ENCODE measurements at regions not wholly inside any gene's neighbourhood (a gene's known extent, or its start where the extent isn't known, plus 50 kb on each side); places are given as distances from the start of the nearest gene placed in this dataset.
"Not testable (repeated sequence)": the region's sequence is repeated elsewhere in the genome, so short reads cannot be mapped to it uniquely, and the experiment has no call there.

GRCh38 chr9:97109194-97109811 is 70.4 kb upstream of the CTSV start:
- peak; percentile 64 for TF ChIP-seq CTCF (IDR thresholded peaks at IDR 0.05; ENCODE audit: low read depth, low read length)
- H3K4me3 ChIP-seq (replicated peaks in 1 of 2; ENCODE audit: low read depth in 2 of 2, low read length in 2 of 2): no peak overlapping the region
- DNase-seq (ENCODE audit: low read depth in 2 of 2): peak; percentile 62 to 68

- not testable (repeated sequence) for H3K4me3 ChIP-seq (replicated peaks in 1 of 2; ENCODE audit: low read depth in 2 of 2, low read length in 2 of 2); DNase-seq (ENCODE audit: low read depth in 2 of 2)
Measured at GRCh38 chr9:97105220-97105619, 66.3 kb upstream of the CTSV start.

- not testable (repeated sequence) for H3K4me3 ChIP-seq (replicated peaks in 1 of 2; ENCODE audit: low read depth in 2 of 2, low read length in 2 of 2)
Measured at GRCh38 chr9:97103613-97104383, 64.9 kb upstream of the CTSV start.

GRCh38 chr9:97099540-97099939 is 60.6 kb upstream of the CTSV start:
- H3K4me3 ChIP-seq (replicated peaks in 1 of 2; ENCODE audit: low read depth in 2 of 2, low read length in 2 of 2); DNase-seq (ENCODE audit: low read depth in 2 of 2): not testable (repeated sequence)

More at GRCh38 chr9:97103613-97104383, 64.9 kb upstream of the CTSV start:
- not testable (repeated sequence) for DNase-seq (ENCODE audit: low read depth in 2 of 2)

GRCh38 chr9:97096793-97097192 is 57.9 kb upstream of the CTSV start:
- no peak for DNase-seq (ENCODE audit: low read depth in 2 of 2)
- no peak overlapping the region for H3K4me3 ChIP-seq (replicated peaks in 1 of 2; ENCODE audit: low read depth in 2 of 2, low read length in 2 of 2)
- no peak for TF ChIP-seq CTCF (IDR thresholded peaks at IDR 0.05; ENCODE audit: low read depth, low read length)

- DNase-seq (ENCODE audit: low read depth in 2 of 2); H3K4me3 ChIP-seq (replicated peaks in 1 of 2; ENCODE audit: low read depth in 2 of 2, low read length in 2 of 2): not testable (repeated sequence)
Measured at GRCh38 chr9:97089361-97089760, 50.4 kb upstream of the CTSV start.

Data from cardiac fibroblast (primary cell).